Dermis microvascular lymphatic vessel endothelial cell (primary cell): ENCODE measurements at regions not wholly inside any gene's neighbourhood (a gene's known extent, or its start where the extent isn't known, plus 50 kb on each side); places are given as distances from the start of the nearest gene placed in this dataset.

ENCODE experiments used
- DNase-seq, 2 donors: peaks; one replicate each; pipeline versions ENCODE4 v3.0.0 to v3.0.0-alpha.2; 2010; ENCODE audit warnings: low read depth in 2 of 2

DNA sequence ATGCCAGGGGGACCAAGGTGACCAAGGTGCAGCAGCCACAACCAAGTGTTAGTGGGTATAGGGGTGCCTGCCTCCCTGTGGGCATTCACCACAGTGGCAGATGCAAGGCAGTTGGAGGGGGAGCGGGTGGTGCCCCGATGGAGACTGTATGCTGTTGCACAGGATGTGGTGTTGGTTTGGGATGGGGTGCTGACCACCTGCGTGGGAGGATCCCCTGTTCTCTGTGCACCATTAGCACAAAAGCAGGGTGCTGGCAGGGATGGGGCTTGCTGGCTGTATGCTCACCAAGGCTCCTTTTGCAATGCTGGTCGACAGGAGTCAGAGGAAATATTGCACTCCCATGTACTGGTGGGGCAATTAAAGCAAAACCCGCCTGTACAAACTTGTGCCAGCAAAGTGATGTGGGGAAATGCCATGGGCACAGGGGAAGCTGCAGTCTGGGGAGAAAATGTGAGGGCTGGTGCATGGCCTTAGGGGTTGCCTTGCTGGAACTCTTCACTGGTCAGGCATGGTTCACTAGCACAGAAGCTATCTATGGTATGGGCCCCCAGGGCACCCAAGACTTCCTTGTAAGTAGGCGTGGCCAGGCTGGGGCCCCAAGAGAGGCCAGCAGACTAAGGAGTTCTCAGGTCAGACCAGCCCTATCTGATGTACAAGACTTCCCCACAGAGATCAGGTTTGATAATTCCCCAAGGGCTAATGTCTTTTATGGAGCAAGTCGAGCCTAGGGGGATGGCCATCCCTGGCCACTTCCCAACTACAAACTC lies 51.9 kb upstream of the GNAT3 start:
- no peak for DNase-seq

- DNase-seq, result no peak
Observed at GRCh38 chr7:80565554-80565953, 53.7 kb upstream of the GNAT3 start.

DNA sequence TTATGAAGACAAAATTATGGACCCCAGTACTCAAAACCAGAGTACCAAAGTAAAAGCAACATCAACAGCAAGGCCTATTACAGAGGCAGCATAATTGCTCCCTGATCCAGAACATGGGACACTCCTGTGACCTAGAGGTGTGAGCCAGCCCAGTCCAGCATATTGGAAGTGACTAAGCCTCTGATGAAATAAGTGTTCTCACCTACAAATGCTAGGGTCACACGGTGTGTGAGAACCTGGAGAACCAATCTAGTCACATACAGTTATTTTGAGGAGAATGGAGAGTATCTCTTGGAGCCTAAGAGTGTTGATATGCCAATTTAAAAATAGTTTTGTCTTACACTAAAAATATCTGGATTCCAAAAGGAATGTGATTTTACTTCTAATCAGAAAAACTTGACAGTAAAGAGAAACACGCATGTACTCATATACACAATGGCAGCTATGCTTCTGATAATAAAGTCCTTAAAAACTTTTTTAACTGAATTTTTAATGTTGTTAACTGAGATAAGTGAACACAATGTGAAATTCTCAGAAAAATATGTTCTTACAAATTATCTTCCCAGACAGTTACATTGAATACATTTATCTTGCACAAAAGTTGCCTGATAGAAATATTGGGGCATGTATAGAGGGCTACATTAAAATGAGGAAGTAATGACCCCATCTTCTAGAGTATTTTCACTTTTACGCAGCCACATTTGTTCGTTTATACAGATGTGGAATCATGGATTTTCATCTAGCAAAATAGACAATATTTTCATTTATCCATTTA lies 56.8 kb upstream of the CD36 start:
- peak; percentile 13 to 21 for DNase-seq

DNA sequence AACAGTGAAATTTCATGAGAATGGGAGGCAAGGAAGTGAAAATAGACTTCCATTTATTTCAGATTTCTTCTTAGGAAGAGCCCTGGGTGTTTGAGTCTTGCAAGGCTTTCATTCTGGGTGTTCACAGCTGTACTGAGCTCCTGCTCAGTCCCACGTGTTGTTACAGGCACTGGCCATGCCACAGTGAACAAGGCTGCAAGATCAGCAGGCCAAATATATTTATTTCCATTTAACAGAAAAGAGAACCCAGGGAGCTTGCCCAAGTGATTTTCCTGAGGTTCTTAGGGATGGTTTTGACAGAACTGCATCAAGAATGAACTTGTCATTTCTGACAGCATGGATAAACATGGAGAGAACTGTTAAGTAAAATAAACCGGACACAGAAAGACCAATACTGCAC lies 54.5 kb upstream of the CD36 start:
- no peak for DNase-seq

GRCh38 chr7:80584778-80585177 lies 53.7 kb upstream of the CD36 start:
- DNase-seq, result no peak

DNA sequence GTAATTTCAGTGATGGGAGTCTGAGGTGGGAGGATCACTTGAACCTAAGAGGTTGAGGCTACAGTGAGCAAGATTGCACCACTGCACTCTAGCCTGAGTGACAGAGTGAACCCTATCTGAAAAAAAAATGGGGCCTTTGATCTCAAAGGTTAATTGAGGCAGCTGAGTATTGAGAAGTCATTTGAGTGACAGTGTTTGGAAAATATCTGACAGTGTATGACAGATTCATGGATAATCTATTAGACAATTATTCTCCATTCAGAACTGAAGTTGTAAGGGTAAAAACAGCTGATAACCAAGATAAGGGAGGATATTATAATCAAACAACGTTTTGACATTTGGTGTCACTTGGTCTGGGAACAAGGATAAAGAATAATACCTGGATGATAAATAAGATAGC lies 50.9 kb upstream of the CD36 start:
- DNase-seq, result no peak

GRCh38 chr7:80588591-80588990 lies 49.9 kb upstream of the CD36 start:
- DNase-seq, result no peak
